GM12878 (cell line): ENCODE measurements at regions not wholly inside any gene's neighbourhood (a gene's known extent, or its start where the extent isn't known, plus 50 kb on each side); places are given as distances from the start of the nearest gene placed in this dataset.

ENCODE experiments used
- ATAC-seq: fragments of 200-7000 bp; cut with Tn5 transposase; 3 replicates; pipeline ENCODE4 v1.9.1; 2020; ENCODE audit warnings: mild to moderate bottlenecking, moderate library complexity
- BruUV-seq: library from RNA; stranded (reverse); fragments of 400-500 nt; replicated peaks from 2 replicates; lab custom pipeline; 2021; lab: Mats Ljungman, UMichigan
- CTCF ChIA-PET: fragments of 300-600 bp; sonication (Branson Sonifier 250); formaldehyde crosslinking; extraction: SDS; loops from one replicate; lab custom pipeline; 2021; ENCODE audit warnings: inconsistent platforms; lab: Yijun Ruan, JAX
- POLR2A ChIA-PET: fragments of 350-600 bp; formaldehyde crosslinking; extraction: SDS; loops from one replicate; lab custom pipeline; 2021; ENCODE audit warnings: inconsistent platforms; lab: Charles Lee
- RAD21 ChIA-PET: fragments of 300-600 bp; sonication (Branson Sonifier 250); formaldehyde crosslinking; loops from one replicate; lab custom pipeline; 2023; ENCODE audit warnings: antibody characterized with exemption; ENCODE audit not compliant: unreplicated experiment; lab: Charles Lee
- SMC1A ChIA-PET: fragments of 300-600 bp; sonication (Branson Sonifier 250); formaldehyde crosslinking; loops from one replicate; lab custom pipeline; 2023; ENCODE audit not compliant: unreplicated experiment, uncharacterized antibody; lab: Charles Lee
- DNase-seq: peaks from one replicate; pipeline ENCODE4 v3.0.0-alpha.2; 2011; ENCODE audit warnings: low read depth, low spot score
- FAIRE-seq: peaks from 3 replicates; lab custom pipeline; 2011; peaks lifted over from hg19 to GRCh38; lab: Jason Lieb, UNC
- H2AFZ ChIP-seq: 2 replicates; pipeline ENCODE4 v1.6.0; 2011; ENCODE audit warnings: low read depth, low read length, control low read depth; ENCODE audit not compliant: control insufficient read depth
- H3K27ac ChIP-seq: 2 replicates; pipeline ENCODE4 v1.5.1; 2011; ENCODE audit warnings: control low read depth; ENCODE audit not compliant: control insufficient read depth, insufficient read depth
- H3K27me3 ChIP-seq, 2 experiments: replicated peaks in 1 of 2; 2 replicates each; pipeline versions ENCODE4 v1.6.0 to v1.6.1; 2011; ENCODE audit warnings: low read length in 1 of 2; ENCODE audit not compliant: control insufficient read depth in 2 of 2, insufficient read depth in 2 of 2
- H3K36me3 ChIP-seq, 2 experiments: 2 replicates each; pipeline ENCODE4 v1.5.1; 2011; ENCODE audit warnings: low read length in 1 of 2; ENCODE audit not compliant: control insufficient read depth in 2 of 2, insufficient read depth in 2 of 2
- H3K4me1 ChIP-seq: 2 replicates; pipeline ENCODE4 v1.6.1; 2011; ENCODE audit warnings: mild to moderate bottlenecking, low read length, moderate library complexity, mixed read lengths; ENCODE audit not compliant: control insufficient read depth, insufficient read depth
- H3K4me2 ChIP-seq: 2 replicates; pipeline ENCODE4 v1.6.0; 2011; ENCODE audit warnings: control low read depth; ENCODE audit not compliant: control insufficient read depth, insufficient read depth
- H3K4me3 ChIP-seq: fragments of 200-600 bp; sonication (generic); 2 replicates; pipeline ENCODE4 v1.5.1; 2016
- H3K79me2 ChIP-seq: 2 replicates; pipeline ENCODE4 v1.6.0; 2011; ENCODE audit warnings: low read length; ENCODE audit not compliant: control insufficient read depth, insufficient read depth
- H3K9ac ChIP-seq: 2 replicates; pipeline ENCODE4 v1.8.0; 2011; ENCODE audit warnings: low read length, control low read depth, mixed read lengths; ENCODE audit not compliant: control insufficient read depth, insufficient read depth
- H3K9me3 ChIP-seq: replicated peaks from 3 replicates; pipeline ENCODE4 v1.5.1; 2011; ENCODE audit warnings: mild to moderate bottlenecking, low read length; ENCODE audit not compliant: control insufficient read depth, insufficient read depth
- H4K20me1 ChIP-seq: 2 replicates; pipeline ENCODE4 v1.6.0; 2011; ENCODE audit not compliant: control insufficient read depth, insufficient read depth
- ATF7 ChIP-seq: fragments of 450-650 bp; IDR thresholded peaks from 2 replicates; pipeline ENCODE4 v1.6.1; 2016; ENCODE audit warnings: low read depth, mild to moderate bottlenecking
- BHLHE40 ChIP-seq, 2 experiments: fragments of 450-650 bp in 1 of 2; IDR thresholded peaks; 2 replicates each; pipeline ENCODE4 v1.6.1; 2011 to 2017; ENCODE audit warnings: low read depth in 2 of 2, borderline replicate concordance in 1 of 2, improper control_type of control experiment in 1 of 2, low read length in 1 of 2, mild to moderate bottlenecking in 1 of 2
- EGR1 ChIP-seq, 2 experiments: IDR thresholded peaks; 1 replicate in 1 of 2; 2 replicates in 1 of 2; pipeline ENCODE4 v1.6.1; 2011 to 2012; ENCODE audit warnings: low read depth in 2 of 2, low read length in 2 of 2, borderline replicate concordance in 1 of 2, mild to moderate bottlenecking in 1 of 2, moderate library complexity in 1 of 2
- FOXM1 ChIP-seq: IDR thresholded peaks from 2 replicates; pipeline ENCODE4 v1.6.1; 2012; ENCODE audit warnings: low read depth, mild to moderate bottlenecking, inconsistent platforms, low read length, moderate library complexity
- JUNB ChIP-seq: IDR thresholded peaks from 2 replicates; pipeline ENCODE4 v1.6.1; 2016; ENCODE audit warnings: antibody characterized with exemption, mild to moderate bottlenecking
- KAT2A ChIP-seq: conservative IDR thresholded peaks from 2 replicates; pipeline ENCODE4 v1.6.1; 2011; ENCODE audit warnings: low read depth, low read length; ENCODE audit not compliant: control insufficient read depth
- KDM1A ChIP-seq: fragments of 200-600 bp; sonication (generic); IDR thresholded peaks from 2 replicates; pipeline ENCODE4 v1.6.1; 2016; ENCODE audit warnings: borderline replicate concordance
- KLF5 ChIP-seq: fragments of 450-650 bp; IDR thresholded peaks from 2 replicates; pipeline ENCODE4 v1.6.1; 2014; ENCODE audit warnings: mild to moderate bottlenecking; ENCODE audit not compliant: partially characterized antibody
- MAX ChIP-seq: IDR thresholded peaks from 2 replicates; pipeline ENCODE4 v1.6.1; 2012; ENCODE audit warnings: low read depth, low read length, improper control_type of control experiment
- NR2C2 ChIP-seq: IDR thresholded peaks from 2 replicates; pipeline ENCODE4 v1.6.1; 2011; ENCODE audit warnings: borderline replicate concordance, low read depth; ENCODE audit not compliant: control insufficient read depth, insufficient read length
- PAX8 ChIP-seq: fragments of 450-650 bp; IDR thresholded peaks from 2 replicates; pipeline ENCODE4 v1.6.1; 2017; ENCODE audit warnings: mild to moderate bottlenecking, moderate library complexity
- RAD21 ChIP-seq: IDR thresholded peaks from 2 replicates; pipeline ENCODE4 v1.6.1; 2011; ENCODE audit warnings: mild to moderate bottlenecking, low read depth, low read length, moderate library complexity; ENCODE audit not compliant: insufficient read depth
- SIN3A ChIP-seq: IDR thresholded peaks from 2 replicates; pipeline ENCODE4 v1.6.1; 2012; ENCODE audit warnings: low read depth, low read length, improper control_type of control experiment
- SKIL ChIP-seq: fragments of 450-650 bp; IDR thresholded peaks from 2 replicates; pipeline ENCODE4 v1.6.1; 2017; ENCODE audit warnings: mild to moderate bottlenecking, low read depth, inconsistent platforms; ENCODE audit not compliant: poor library complexity, severe bottlenecking
- SRF ChIP-seq, 2 experiments: IDR thresholded peaks; 2 replicates each; pipeline ENCODE4 v1.6.1; 2011; ENCODE audit warnings: low read depth in 2 of 2, low read length in 2 of 2, mild to moderate bottlenecking in 1 of 2, moderate library complexity in 1 of 2
- ZNF207 ChIP-seq: fragments of 450-650 bp; IDR thresholded peaks from 2 replicates; pipeline ENCODE4 v1.6.1; 2014; ENCODE audit warnings: antibody characterized with exemption, mild to moderate bottlenecking, borderline replicate concordance
- ZNF217 ChIP-seq: fragments of 450-650 bp; IDR thresholded peaks from 2 replicates; pipeline ENCODE4 v1.6.1; 2017; ENCODE audit warnings: antibody characterized with exemption, mild to moderate bottlenecking
- WGBS: methylation state at CpG from one replicate; pipeline ENCODE4 v1.1.6; 2016; ENCODE audit warnings: low lambda C conversion rate; ENCODE audit not compliant: insufficient replicate concordance, insufficient coverage; ENCODE audit errors: missing lambda C conversion rate; 5-methylcytosine and 5-hydroxymethylcytosine counted together
- in situ Hi-C: fragments of 300-500 bp; cut with MboI; formaldehyde crosslinking; loops from 9 replicates; pipeline ENCODE4 v1.14.3; 2018; ENCODE audit warnings: mixed read lengths
- intact Hi-C: fragments of 100-400 bp; cut with micrococcal nuclease; formaldehyde crosslinking; loops from one replicate; pipeline ENCODE4 v1.14.2; 2022; ENCODE audit not compliant: unreplicated experiment

GRCh38 chr2:172364261-172364660 is 63.1 kb upstream of the ITGA6 start (continued):
- TF ChIP-seq PAX8 (no peak), ZNF217 (no peak)

GRCh38 chr2:172366596-172367150 is 60.7 kb upstream of the ITGA6 start:
- Histone ChIP-seq H2AFZ (no peak overlapping the region), H3K4me1 (no peaks in the 10 kb centered on the region), H3K9me3 (no peaks in the 10 kb centered on the region; the same call in 2 of the 3 replicates), H3K36me3 (no peaks in the 10 kb centered on the region), H3K9ac (no peak overlapping the region), H3K27ac (no peak overlapping the region), H3K79me2 (no peaks in the 10 kb centered on the region), H3K4me2 (no peak overlapping the region), H3K27me3 (no peaks in the 10 kb centered on the region), H4K20me1 (no peaks in the 10 kb centered on the region), H3K4me3 (no peak overlapping the region)
- POLR2A ChIA-PET = no interaction called here
- DNase-seq (no peak), FAIRE-seq (no peak), ATAC-seq (no peak)
- CTCF ChIA-PET = interaction anchor here (0.5 kb wide), 1 partner anchor 94 kb away, joined by 3 read pairs; no protein-coding TSS in a partner anchor
- intact Hi-C loops = no loop called here
- in situ Hi-C loops = no loop called here
- SMC1A ChIA-PET = no interaction called here
- TF ChIP-seq BHLHE40 (IDR thresholded peaks at IDR 0.05; ENCODE audit: borderline replicate concordance in 1 of 2, low read depth in 2 of 2, low read length in 1 of 2) (no peak), NR2C2 (no peak), JUNB (no peak), EGR1 (IDR thresholded peaks at IDR 0.05; ENCODE audit: borderline replicate concordance in 1 of 2, low read depth in 2 of 2, low read length in 2 of 2) (no peak), RAD21 (no peak), KAT2A (no peak), SKIL (no peak), SIN3A (no peak), ATF7 (no peak), MAX (no peak), FOXM1 (no peak), SRF (IDR thresholded peaks at IDR 0.05; ENCODE audit: low read depth in 2 of 2, low read length in 2 of 2) (no peak), ZNF207 (no peak), KLF5 (no peak), KDM1A (no peak)
- RAD21 ChIA-PET = no interaction called here
- 31% methylated on average over 11 of the region's 11 CpGs for WGBS
- BruUV-seq = no TSS peak
